Left kidney (tissue), 1 donor: ENCODE measurements at regions not wholly inside any gene's neighbourhood (a gene's known extent, or its start where the extent isn't known, plus 50 kb on each side); places are given as distances from the start of the nearest gene placed in this dataset.
"Not testable (repeated sequence)": the region's sequence is repeated elsewhere in the genome, so short reads cannot be mapped to it uniquely, and the experiment has no call there.

ENCODE experiments used
- DNase-seq: peaks from one replicate; pipeline ENCODE4 v3.0.0-alpha.2; 2013

- DNase-seq, result no peak
These were observed 252.0 kb downstream of the ZPLD1 start for GRCh38 chr3:102686792-102687191.

GRCh38 chr3:102687851-102688555 lies 253.2 kb downstream of the ZPLD1 start:
- DNase-seq, result no peak

GRCh38 chr3:102688556-102688930 lies 253.7 kb downstream of the ZPLD1 start:
- DNase-seq, result no peak

- no peak for DNase-seq
These were observed 256.7 kb downstream of the ZPLD1 start for GRCh38 chr3:102691507-102691906.

DNA sequence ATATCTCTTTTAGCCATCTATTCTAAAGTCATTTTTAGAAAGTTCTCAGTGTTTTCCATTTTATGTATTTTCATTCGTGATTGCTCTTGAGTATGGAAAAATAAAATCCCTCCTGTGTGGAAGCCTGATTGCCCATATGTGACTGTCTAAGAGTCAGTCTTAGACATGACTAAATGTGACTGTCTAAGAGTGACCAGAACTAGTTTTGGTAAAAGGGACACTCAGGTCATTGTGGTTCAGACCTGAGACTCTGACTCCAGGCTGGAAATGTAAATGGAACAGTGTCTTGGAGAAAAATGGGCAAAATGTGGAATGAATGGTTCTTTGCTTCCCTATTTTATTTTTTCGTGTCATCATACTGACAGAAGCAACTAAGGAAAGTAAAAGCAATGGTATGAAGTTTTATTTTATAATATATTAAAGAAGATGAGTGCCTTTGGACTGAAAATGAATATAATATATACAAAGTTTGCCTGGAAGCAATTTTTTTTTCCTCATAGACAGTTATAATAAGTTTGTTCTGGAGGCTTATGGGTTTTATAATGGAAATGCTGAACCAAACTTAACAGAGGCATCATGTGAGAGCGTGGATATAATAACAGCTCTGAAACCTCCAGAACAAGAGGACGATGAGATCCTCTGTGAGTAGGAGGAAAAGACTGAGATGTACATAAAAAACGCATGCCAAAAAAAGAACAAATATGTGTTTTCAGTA lies 264.4 kb downstream of the ZPLD1 start:
- no peak for DNase-seq

GRCh38 chr3:102699819-102700140 lies 265.0 kb downstream of the ZPLD1 start:
- no peak for DNase-seq

GRCh38 chr3:102712896-102713295 lies 278.1 kb downstream of the ZPLD1 start:
- no peak for DNase-seq

GRCh38 chr3:102714567-102714966 lies 279.8 kb downstream of the ZPLD1 start:
- DNase-seq, result no peak

GRCh38 chr3:102715030-102715697 lies 280.3 kb downstream of the ZPLD1 start:
- DNase-seq, result no peak

GRCh38 chr3:102718651-102719050 lies 283.8 kb downstream of the ZPLD1 start:
- DNase-seq, result no peak

GRCh38 chr3:102722317-102722716 lies 287.5 kb downstream of the ZPLD1 start:
- no peak for DNase-seq

- no peak for DNase-seq
These were observed 292.5 kb downstream of the ZPLD1 start for GRCh38 chr3:102727340-102727739.

- not testable (repeated sequence) for DNase-seq
These were observed 297.8 kb downstream of the ZPLD1 start for GRCh38 chr3:102732581-102732980.

- DNase-seq, result no peak
These were observed 299.2 kb downstream of the ZPLD1 start for GRCh38 chr3:102733791-102734563.

- DNase-seq, result no peak
These were observed 300.5 kb downstream of the ZPLD1 start for GRCh38 chr3:102735311-102735710.

DNA sequence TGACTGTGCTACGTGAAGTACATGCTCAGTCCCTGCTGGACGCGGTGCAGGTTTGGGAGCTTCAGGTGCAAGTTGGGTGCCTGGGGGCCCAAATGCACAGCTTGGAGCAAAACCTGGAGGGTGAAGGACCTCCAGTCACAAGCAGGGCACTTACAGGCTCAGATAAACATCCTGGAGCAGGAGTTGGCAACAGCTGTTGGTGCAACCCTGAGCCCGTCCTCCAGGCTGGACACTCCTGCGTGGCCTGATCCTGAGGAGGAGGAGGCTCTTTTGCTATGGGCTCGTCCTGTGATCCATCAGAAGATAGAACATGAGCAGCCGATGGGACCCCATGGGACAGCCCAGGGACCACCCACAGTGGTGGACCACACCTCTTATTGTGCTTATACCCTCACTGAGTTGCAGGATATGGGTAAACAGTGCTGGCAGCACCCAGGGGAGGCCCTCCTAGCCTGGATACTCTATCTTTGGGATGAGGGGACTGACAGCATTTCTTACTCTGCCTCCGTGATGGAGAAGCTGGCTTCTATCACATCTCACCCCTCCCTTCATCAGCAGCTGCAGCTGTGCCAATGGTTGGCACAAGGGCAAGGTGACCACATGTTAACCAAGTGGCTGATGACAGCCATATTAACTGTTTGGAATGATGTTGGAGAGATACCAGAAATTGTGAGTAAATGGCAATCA lies 301.6 kb downstream of the ZPLD1 start:
- DNase-seq, result no peak

- DNase-seq, result no peak
These were observed 302.1 kb downstream of the ZPLD1 start for GRCh38 chr3:102736975-102737304.

GRCh38 chr3:102737353-102737752 lies 302.5 kb downstream of the ZPLD1 start:
- no peak for DNase-seq

DNA sequence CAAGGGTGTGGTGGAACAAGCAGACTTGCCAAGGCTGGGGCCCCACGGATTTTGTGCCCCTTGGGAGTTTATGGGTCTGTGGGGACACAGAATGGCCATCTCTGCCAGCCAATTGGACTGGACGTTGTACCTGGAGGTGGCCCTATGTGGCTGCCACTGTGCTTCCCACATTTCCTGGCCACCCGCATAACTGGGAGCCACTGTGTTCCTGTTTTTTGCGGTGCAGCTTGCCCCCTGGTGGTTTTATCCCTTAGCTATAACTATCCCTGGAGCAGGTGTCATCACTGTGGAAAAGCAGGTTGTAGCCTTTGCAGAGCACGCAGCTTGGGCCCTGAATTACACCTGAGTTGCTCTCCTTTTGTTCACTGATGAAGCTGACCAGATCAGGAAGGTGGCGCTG lies 306.3 kb downstream of the ZPLD1 start:
- DNase-seq, result no peak

DNA sequence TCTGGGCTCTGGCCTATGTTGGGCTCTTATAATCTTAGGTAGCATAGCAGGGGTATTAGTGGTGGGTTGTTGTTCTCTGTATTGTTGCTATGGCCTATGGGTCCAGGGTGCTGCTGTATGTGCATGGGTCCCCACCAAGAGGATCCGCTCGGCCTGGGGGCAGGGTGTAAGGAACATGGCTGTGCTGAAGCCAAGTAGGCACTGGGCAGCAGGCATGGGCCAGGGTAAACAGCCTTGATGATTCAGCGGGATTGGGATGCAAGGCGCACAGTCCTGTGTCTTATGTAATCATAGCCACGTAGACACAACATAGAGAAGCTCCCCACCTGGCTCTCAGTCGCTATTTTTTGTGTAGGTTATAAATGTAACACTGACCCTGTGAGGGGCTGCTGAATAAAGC lies 306.9 kb downstream of the ZPLD1 start:
- DNase-seq, result no peak

DNA sequence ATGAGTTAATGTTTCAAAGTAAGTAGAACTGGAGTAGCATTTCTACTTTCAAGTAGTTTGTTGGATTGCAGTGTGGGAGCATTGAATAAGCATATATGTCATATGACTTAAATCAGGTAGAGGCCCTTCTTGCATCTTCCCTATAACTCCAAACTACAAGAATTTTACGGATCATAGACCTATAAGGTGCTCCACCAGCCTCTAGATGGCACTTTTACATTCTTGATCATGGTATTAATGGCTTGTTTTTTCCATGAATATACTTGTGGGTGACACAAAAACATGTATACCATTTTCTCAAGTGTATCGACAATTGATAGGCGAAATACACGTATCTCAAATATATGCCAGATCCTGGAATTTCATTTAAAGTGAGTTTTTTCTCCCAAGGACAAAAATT lies 311.1 kb downstream of the ZPLD1 start:
- no peak for DNase-seq

- DNase-seq, result no peak
These were observed 312.8 kb downstream of the ZPLD1 start for GRCh38 chr3:102747611-102748010.
